ENCODE measurements at regions not wholly inside any gene's neighbourhood (a gene's known extent, or its start where the extent isn't known, plus 50 kb on each side); places are given as distances from the start of the nearest gene placed in this dataset.

GRCh38 chr3:127471142-127471541, 119.4 kb downstream of the TPRA1 start:
- ChIA-PET CTCF (interaction anchor here (0.6 to 2.8 kb wide), 2 partner anchors 15 to 536 kb away, joined by 3 to 11 read pairs; no protein-coding TSS in a partner anchor), POLR2A (no interaction called here)
- Histone ChIP-seq H3K9me3 (no peaks in the 10 kb centered on the region), H3K4me3 (no peak overlapping the region), H3K4me1 (no peaks in the 10 kb centered on the region), H3K4me2 (no peak overlapping the region), H3K27ac (no peak overlapping the region)
- no peak for TF ChIP-seq HES2 (IDR thresholded peaks at IDR 0.05)
- WGBS (ENCODE audit: missing lambda C conversion rate) = 52% methylated on average over 5 of the region's 5 CpGs
- FAIRE-seq = no peak
- DNase-seq (ENCODE audit: low read depth in 1 of 2, low spot score in 1 of 2) = no peak
- no peak for ATAC-seq

- H3K27ac ChIP-seq = no peak overlapping the region
- no peak for TF ChIP-seq KDM1A (IDR thresholded peaks at IDR 0.05; ENCODE audit: low read depth)
- no peak for TF ChIP-seq POLR2AphosphoS2 (conservative IDR thresholded peaks at IDR 0.05; ENCODE audit: low read length)
- no peak for TF ChIP-seq MYC (IDR thresholded peaks at IDR 0.05; ENCODE audit: borderline replicate concordance, low read length)
- TF ChIP-seq HEYL (CRISPR knock-in tag; IDR thresholded peaks at IDR 0.05) = no peak
- TF ChIP-seq HOXB5 (CRISPR knock-in tag; IDR thresholded peaks at IDR 0.05) = no peak
- no peak for TF ChIP-seq BCL3 (IDR thresholded peaks at IDR 0.05)
- no peak for TF ChIP-seq PHF8 (IDR thresholded peaks at IDR 0.05; ENCODE audit: borderline replicate concordance, low read depth)
- TF ChIP-seq CHD2 (IDR thresholded peaks at IDR 0.05; ENCODE audit: low read length, partially characterized antibody) = no peak
- no peak for TF ChIP-seq EP300 (IDR thresholded peaks at IDR 0.05)
- TF ChIP-seq RARB (CRISPR knock-in tag; IDR thresholded peaks at IDR 0.05) = no peak
- no peak for TF ChIP-seq BHLHE40 (IDR thresholded peaks at IDR 0.05; ENCODE audit: low read depth, low read length)
- no peak for TF ChIP-seq NR3C1 (IDR thresholded peaks at IDR 0.05)
- DNase-seq (ENCODE audit: low read depth in 1 of 2, low spot score in 1 of 2) (no peak), ATAC-seq (no peak), FAIRE-seq (no peak)
- H3K4me3 ChIP-seq = no peak overlapping the region
- ChIA-PET CTCF (interaction anchor here (1.2 to 2.8 kb wide), 3 partner anchors 8 to 78 kb away, joined by 3 to 11 read pairs (median 6); no protein-coding TSS in a partner anchor), POLR2A (no interaction called here)
- H3K4me2 ChIP-seq = no peak overlapping the region
- WGBS (ENCODE audit: missing lambda C conversion rate) = 48% methylated on average over 8 of the region's 9 CpGs
- no peaks in the 10 kb centered on the region for H3K4me1 ChIP-seq
- no peaks in the 10 kb centered on the region for H3K9me3 ChIP-seq
These were observed 120.8 kb downstream of the TPRA1 start for GRCh38 chr3:127469760-127470159.

GRCh38 chr3:127467391-127467790, 123.1 kb downstream of the TPRA1 start:
- H3K27ac ChIP-seq = no peak overlapping the region
- FAIRE-seq (no peak), ATAC-seq (no peak), DNase-seq (ENCODE audit: low read depth in 1 of 2, low spot score in 1 of 2) (no peak)
- no peak for TF ChIP-seq RCOR1 (IDR thresholded peaks at IDR 0.05; ENCODE audit: low read depth, low read length)
- H3K4me1 ChIP-seq = no peaks in the 10 kb centered on the region
- WGBS (ENCODE audit: missing lambda C conversion rate) = 80% methylated on average over 3 of the region's 12 CpGs
- no peak overlapping the region for H3K4me3 ChIP-seq
- CTCF ChIA-PET = no interaction called here
- H3K4me2 ChIP-seq = no peak overlapping the region
- POLR2A ChIA-PET = no interaction called here
- H3K9me3 ChIP-seq = no peaks in the 10 kb centered on the region

GRCh38 chr3:127464642-127465041, 125.9 kb downstream of the TPRA1 start:
- no peak overlapping the region for H3K4me2 ChIP-seq
- DNase-seq (ENCODE audit: low read depth in 1 of 2, low spot score in 1 of 2) (no peak), FAIRE-seq (no peak), ATAC-seq (no peak)
- ChIA-PET CTCF (no interaction called here), POLR2A (no interaction called here)
- H3K4me1 ChIP-seq = no peaks in the 10 kb centered on the region
- H3K4me3 ChIP-seq = no peak overlapping the region
- 30% methylated on average over 5 of the region's 7 CpGs for WGBS (ENCODE audit: missing lambda C conversion rate)
- H3K27ac ChIP-seq = no peak overlapping the region
- no peaks in the 10 kb centered on the region for H3K9me3 ChIP-seq
- TF ChIP-seq FOXS1 (CRISPR knock-in tag; IDR thresholded peaks at IDR 0.05) (no peak), HOXB5 (CRISPR knock-in tag; IDR thresholded peaks at IDR 0.05) (no peak), CBX8 (IDR thresholded peaks at IDR 0.05) (no peak), SREBF2 (IDR thresholded peaks at IDR 0.05) (no peak)

- ATAC-seq (no peak), DNase-seq (ENCODE audit: low read depth in 1 of 2, low spot score in 1 of 2) (peak in 1 of 2 experiments; percentile 6), FAIRE-seq (no peak)
- POLR2A ChIA-PET = no interaction called here
- CTCF ChIA-PET = interaction anchor here (0.9 kb wide), 1 partner anchor 940 kb away, joined by 3 read pairs; no protein-coding TSS in a partner anchor
- H3K27ac ChIP-seq = no peak overlapping the region
- no peaks in the 10 kb centered on the region for H3K4me1 ChIP-seq
- WGBS (ENCODE audit: missing lambda C conversion rate) = 47% methylated on average over 3 of the region's 8 CpGs
- H3K4me2 ChIP-seq = no peak overlapping the region
- H3K9me3 ChIP-seq = no peaks in the 10 kb centered on the region
- H3K4me3 ChIP-seq = no peak overlapping the region
- TF ChIP-seq ZNF302 (CRISPR knock-in tag; IDR thresholded peaks at IDR 0.05) (no peak), MAX (IDR thresholded peaks at IDR 0.05) (no peak), MYC (IDR thresholded peaks at IDR 0.05; ENCODE audit: borderline replicate concordance, low read length) (no peak), FOSL2 (IDR thresholded peaks at IDR 0.05) (no peak), FOSL2 (CRISPR knock-in tag; IDR thresholded peaks at IDR 0.05) (no peak), TFCP2L1 (CRISPR knock-in tag; IDR thresholded peaks at IDR 0.05) (no peak), TP53 (CRISPR knock-in tag; IDR thresholded peaks at IDR 0.05) (no peak), CTCF (IDR thresholded peaks at IDR 0.05) (no peak), USF2 (IDR thresholded peaks at IDR 0.05) (no peak), JUN (IDR thresholded peaks at IDR 0.05) (no peak), SMC3 (IDR thresholded peaks at IDR 0.05) (no peak)
These were observed 128.3 kb downstream of the TPRA1 start for GRCh38 chr3:127462111-127462655.
